Neural cell (in vitro differentiated cells): ENCODE measurements at regions not wholly inside any gene's neighbourhood (a gene's known extent, or its start where the extent isn't known, plus 50 kb on each side); places are given as distances from the start of the nearest gene placed in this dataset.

ENCODE experiments used
- CTCF ChIP-seq: fragments of 450-650 bp; IDR thresholded peaks from 2 replicates; pipeline ENCODE4 v1.5.1; 2014; ENCODE audit warnings: antibody characterized with exemption, mild to moderate bottlenecking, moderate library complexity; ENCODE audit not compliant: poor library complexity, severe bottlenecking
- EZH2 ChIP-seq: fragments of 200-600, 300-800 bp; shearing (Covaris generic), sonication (generic); IDR thresholded peaks from 2 replicates; pipeline ENCODE4 v1.6.1; 2014; ENCODE audit warnings: antibody characterized with exemption, low read length, borderline replicate concordance, mild to moderate bottlenecking; ENCODE audit not compliant: insufficient read depth, poor library complexity, severe bottlenecking
- MXI1 ChIP-seq: fragments of 450-650 bp; conservative IDR thresholded peaks from 2 replicates; pipeline ENCODE4 v1.6.1; 2014; ENCODE audit warnings: antibody characterized with exemption, mild to moderate bottlenecking; ENCODE audit not compliant: poor library complexity, severe bottlenecking
- TF ChIP-seq, protein P1 (sequence below): IDR thresholded peaks from 2 replicates; pipeline ENCODE4 v1.6.1; 2012; ENCODE audit warnings: borderline replicate concordance

GRCh38 chr4:157527954-157528353 lies 307.4 kb downstream of the GRIA2 start:
- TF ChIP-seq CTCF (no peak), EZH2 (no peak), MXI1 (no peak)
- TF ChIP-seq, protein P1, sequence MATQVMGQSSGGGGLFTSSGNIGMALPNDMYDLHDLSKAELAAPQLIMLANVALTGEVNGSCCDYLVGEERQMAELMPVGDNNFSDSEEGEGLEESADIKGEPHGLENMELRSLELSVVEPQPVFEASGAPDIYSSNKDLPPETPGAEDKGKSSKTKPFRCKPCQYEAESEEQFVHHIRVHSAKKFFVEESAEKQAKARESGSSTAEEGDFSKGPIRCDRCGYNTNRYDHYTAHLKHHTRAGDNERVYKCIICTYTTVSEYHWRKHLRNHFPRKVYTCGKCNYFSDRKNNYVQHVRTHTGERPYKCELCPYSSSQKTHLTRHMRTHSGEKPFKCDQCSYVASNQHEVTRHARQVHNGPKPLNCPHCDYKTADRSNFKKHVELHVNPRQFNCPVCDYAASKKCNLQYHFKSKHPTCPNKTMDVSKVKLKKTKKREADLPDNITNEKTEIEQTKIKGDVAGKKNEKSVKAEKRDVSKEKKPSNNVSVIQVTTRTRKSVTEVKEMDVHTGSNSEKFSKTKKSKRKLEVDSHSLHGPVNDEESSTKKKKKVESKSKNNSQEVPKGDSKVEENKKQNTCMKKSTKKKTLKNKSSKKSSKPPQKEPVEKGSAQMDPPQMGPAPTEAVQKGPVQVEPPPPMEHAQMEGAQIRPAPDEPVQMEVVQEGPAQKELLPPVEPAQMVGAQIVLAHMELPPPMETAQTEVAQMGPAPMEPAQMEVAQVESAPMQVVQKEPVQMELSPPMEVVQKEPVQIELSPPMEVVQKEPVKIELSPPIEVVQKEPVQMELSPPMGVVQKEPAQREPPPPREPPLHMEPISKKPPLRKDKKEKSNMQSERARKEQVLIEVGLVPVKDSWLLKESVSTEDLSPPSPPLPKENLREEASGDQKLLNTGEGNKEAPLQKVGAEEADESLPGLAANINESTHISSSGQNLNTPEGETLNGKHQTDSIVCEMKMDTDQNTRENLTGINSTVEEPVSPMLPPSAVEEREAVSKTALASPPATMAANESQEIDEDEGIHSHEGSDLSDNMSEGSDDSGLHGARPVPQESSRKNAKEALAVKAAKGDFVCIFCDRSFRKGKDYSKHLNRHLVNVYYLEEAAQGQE, result no peak
